ENCODE measurements at regions not wholly inside any gene's neighbourhood (a gene's known extent, or its start where the extent isn't known, plus 50 kb on each side); places are given as distances from the start of the nearest gene placed in this dataset.

DNA sequence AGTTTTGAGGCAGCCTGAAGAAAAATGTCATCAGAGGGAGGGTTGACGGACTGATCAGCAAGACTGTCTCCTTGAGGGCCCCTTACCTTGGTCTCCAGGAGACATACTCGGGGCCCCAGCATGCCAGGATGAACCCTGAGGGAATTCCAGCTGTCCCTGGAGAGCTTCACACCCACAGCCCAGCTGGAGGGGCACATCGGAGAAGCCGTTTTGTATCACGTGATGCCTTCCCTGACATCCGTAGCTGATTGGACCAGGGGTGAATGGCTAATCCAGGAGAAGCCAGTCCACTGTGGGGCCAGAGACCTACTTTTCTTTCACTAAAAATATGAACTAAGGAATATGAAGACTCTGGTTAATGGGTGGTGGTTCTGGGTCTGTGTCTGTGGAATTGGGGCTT lies 86.0 kb upstream of the TP53I11 start:
- H3K9me3 ChIP-seq (ENCODE audit: control insufficient read depth, insufficient read depth, low read length), result peaks cover 3% of the 10 kb centered on the region
- H3K27ac ChIP-seq (ENCODE audit: low read depth, low read length), result no peak overlapping the region
- no peak overlapping the region for H3K9ac ChIP-seq (ENCODE audit: low read depth, low read length)
- H3K27me3 ChIP-seq (ENCODE audit: control insufficient read depth, insufficient read depth, low read length), result no peaks in the 10 kb centered on the region
- H3K4me3 ChIP-seq (ENCODE audit: low read depth, low read length), result no peak overlapping the region
- no peaks in the 10 kb centered on the region for H3K4me1 ChIP-seq (ENCODE audit: control insufficient read depth, insufficient read depth, low read length)
- H3K36me3 ChIP-seq (ENCODE audit: control insufficient read depth, insufficient read depth, low read length), result no peaks in the 10 kb centered on the region

GRCh38 chr11:45037434-45038005 lies 86.8 kb upstream of the TP53I11 start:
- H3K4me3 ChIP-seq (ENCODE audit: low read depth, low read length), result no peak overlapping the region
- H3K36me3 ChIP-seq (ENCODE audit: control insufficient read depth, insufficient read depth, low read length), result no peaks in the 10 kb centered on the region
- H3K4me1 ChIP-seq (ENCODE audit: control insufficient read depth, insufficient read depth, low read length), result no peaks in the 10 kb centered on the region
- H3K9ac ChIP-seq (ENCODE audit: low read depth, low read length), result no peak overlapping the region
- H3K27ac ChIP-seq (ENCODE audit: low read depth, low read length), result no peak overlapping the region
- no peaks in the 10 kb centered on the region for H3K27me3 ChIP-seq (ENCODE audit: control insufficient read depth, insufficient read depth, low read length)
- H3K9me3 ChIP-seq (ENCODE audit: control insufficient read depth, insufficient read depth, low read length), result peaks cover 3% of the 10 kb centered on the region

DNA sequence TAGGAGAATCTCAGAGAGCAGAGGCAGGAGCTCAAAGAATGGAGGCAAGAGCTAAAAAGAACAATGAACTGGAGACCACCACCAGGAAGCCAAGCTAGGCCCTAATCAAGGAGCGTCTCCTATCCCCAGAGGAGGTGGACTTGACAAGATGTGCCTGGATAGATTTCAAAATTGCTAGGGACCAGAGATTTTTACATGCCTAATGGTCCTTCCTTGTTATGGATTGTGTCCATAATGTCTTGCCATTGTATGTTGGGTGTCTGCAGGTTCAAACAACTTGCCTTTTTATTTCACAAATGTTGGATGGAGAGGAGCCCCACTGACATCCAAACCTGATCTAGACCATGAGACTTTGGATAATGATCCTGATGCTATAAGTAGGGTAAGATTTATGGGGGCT lies 88.2 kb upstream of the TP53I11 start:
- no peak overlapping the region for H3K27ac ChIP-seq (ENCODE audit: low read depth, low read length)
- H3K27me3 ChIP-seq (ENCODE audit: control insufficient read depth, insufficient read depth, low read length), result no peaks in the 10 kb centered on the region
- no peaks in the 10 kb centered on the region for H3K4me1 ChIP-seq (ENCODE audit: control insufficient read depth, insufficient read depth, low read length)
- no peak overlapping the region for H3K9ac ChIP-seq (ENCODE audit: low read depth, low read length)
- peaks cover 3% of the 10 kb centered on the region for H3K9me3 ChIP-seq (ENCODE audit: control insufficient read depth, insufficient read depth, low read length)
- no peak overlapping the region for H3K4me3 ChIP-seq (ENCODE audit: low read depth, low read length)
- no peaks in the 10 kb centered on the region for H3K36me3 ChIP-seq (ENCODE audit: control insufficient read depth, insufficient read depth, low read length)

GRCh38 chr11:45041596-45041995 lies 90.9 kb upstream of the TP53I11 start:
- H3K27me3 ChIP-seq (ENCODE audit: control insufficient read depth, insufficient read depth, low read length), result no peaks in the 10 kb centered on the region
- H3K9ac ChIP-seq (ENCODE audit: low read depth, low read length), result no peak overlapping the region
- H3K36me3 ChIP-seq (ENCODE audit: control insufficient read depth, insufficient read depth, low read length), result no peaks in the 10 kb centered on the region
- peaks cover 3% of the 10 kb centered on the region for H3K9me3 ChIP-seq (ENCODE audit: control insufficient read depth, insufficient read depth, low read length)
- H3K4me3 ChIP-seq (ENCODE audit: low read depth, low read length), result no peak overlapping the region
- H3K27ac ChIP-seq (ENCODE audit: low read depth, low read length), result no peak overlapping the region
- H3K4me1 ChIP-seq (ENCODE audit: control insufficient read depth, insufficient read depth, low read length), result no peaks in the 10 kb centered on the region

- no peak overlapping the region for H3K9ac ChIP-seq (ENCODE audit: low read depth, low read length)
- no peak overlapping the region for H3K27ac ChIP-seq (ENCODE audit: low read depth, low read length)
- H3K4me1 ChIP-seq (ENCODE audit: control insufficient read depth, insufficient read depth, low read length), result no peaks in the 10 kb centered on the region
- no peaks in the 10 kb centered on the region for H3K27me3 ChIP-seq (ENCODE audit: control insufficient read depth, insufficient read depth, low read length)
- no peaks in the 10 kb centered on the region for H3K36me3 ChIP-seq (ENCODE audit: control insufficient read depth, insufficient read depth, low read length)
- no peak overlapping the region for H3K4me3 ChIP-seq (ENCODE audit: low read depth, low read length)
- H3K9me3 ChIP-seq (ENCODE audit: control insufficient read depth, insufficient read depth, low read length), result peaks cover 3% of the 10 kb centered on the region
Observed at GRCh38 chr11:45042560-45042959, 91.9 kb upstream of the TP53I11 start.

GRCh38 chr11:45043755-45044475 lies 93.2 kb upstream of the TP53I11 start:
- no peak overlapping the region for H3K9ac ChIP-seq (ENCODE audit: low read depth, low read length)
- H3K4me3 ChIP-seq (ENCODE audit: low read depth, low read length), result no peak overlapping the region
- no peak overlapping the region for H3K27ac ChIP-seq (ENCODE audit: low read depth, low read length)
- H3K9me3 ChIP-seq (ENCODE audit: control insufficient read depth, insufficient read depth, low read length), result peaks cover 1% of the 10 kb centered on the region
- no peaks in the 10 kb centered on the region for H3K4me1 ChIP-seq (ENCODE audit: control insufficient read depth, insufficient read depth, low read length)
- H3K27me3 ChIP-seq (ENCODE audit: control insufficient read depth, insufficient read depth, low read length), result no peaks in the 10 kb centered on the region
- H3K36me3 ChIP-seq (ENCODE audit: control insufficient read depth, insufficient read depth, low read length), result no peaks in the 10 kb centered on the region

DNA sequence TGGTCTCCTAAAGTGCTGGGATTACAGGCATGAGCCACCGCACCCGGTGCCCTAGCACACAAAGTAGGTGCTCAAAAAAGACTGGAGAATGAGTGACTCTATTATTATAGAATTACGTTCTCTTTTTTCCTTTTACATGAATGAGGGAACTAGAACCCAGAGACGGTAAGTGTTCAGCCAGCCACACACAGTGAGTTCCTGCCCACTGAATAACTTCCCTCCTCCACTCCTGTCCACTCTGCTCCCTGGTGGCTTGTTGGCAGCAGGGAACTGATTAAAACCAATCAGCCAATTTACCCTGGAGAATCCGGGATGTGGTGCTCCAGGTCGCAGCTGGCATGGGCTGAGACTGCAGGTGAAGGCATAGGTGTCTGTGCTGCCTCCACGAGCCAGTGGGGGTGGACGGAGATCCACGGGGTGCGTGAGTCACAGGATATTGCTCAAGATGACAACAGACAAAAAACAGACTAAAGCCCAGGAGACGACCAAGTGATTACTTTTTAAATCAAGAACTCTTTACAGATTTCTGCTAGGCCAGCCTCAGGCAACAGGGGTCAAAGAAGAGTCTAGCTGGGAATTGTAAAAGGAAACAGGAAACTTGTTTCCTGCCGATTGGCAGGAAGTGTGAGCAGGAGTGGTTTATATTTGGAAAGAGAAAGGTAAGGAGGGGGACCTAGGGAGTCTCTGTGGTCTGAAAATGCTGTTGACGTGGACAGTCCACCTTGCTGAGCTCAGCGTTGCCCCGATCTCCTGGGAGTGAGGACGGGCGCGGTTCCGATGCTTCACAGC lies 95.2 kb upstream of the TP53I11 start:
- Histone ChIP-seq H3K36me3 (ENCODE audit: control insufficient read depth, insufficient read depth, low read length) (no peaks in the 10 kb centered on the region), H3K27ac (ENCODE audit: low read depth, low read length) (no peak overlapping the region), H3K4me3 (ENCODE audit: low read depth, low read length) (no peak overlapping the region), H3K9me3 (ENCODE audit: control insufficient read depth, insufficient read depth, low read length) (no peaks in the 10 kb centered on the region), H3K9ac (ENCODE audit: low read depth, low read length) (no peak overlapping the region), H3K27me3 (ENCODE audit: control insufficient read depth, insufficient read depth, low read length) (no peaks in the 10 kb centered on the region), H3K4me1 (ENCODE audit: control insufficient read depth, insufficient read depth, low read length) (no peaks in the 10 kb centered on the region)

- Histone ChIP-seq H3K27ac (ENCODE audit: low read depth, low read length) (no peak overlapping the region), H3K9me3 (ENCODE audit: control insufficient read depth, insufficient read depth, low read length) (no peaks in the 10 kb centered on the region), H3K27me3 (ENCODE audit: control insufficient read depth, insufficient read depth, low read length) (no peaks in the 10 kb centered on the region), H3K4me1 (ENCODE audit: control insufficient read depth, insufficient read depth, low read length) (no peaks in the 10 kb centered on the region), H3K9ac (ENCODE audit: low read depth, low read length) (no peak overlapping the region), H3K36me3 (ENCODE audit: control insufficient read depth, insufficient read depth, low read length) (no peaks in the 10 kb centered on the region), H3K4me3 (ENCODE audit: low read depth, low read length) (no peak overlapping the region)
Observed at GRCh38 chr11:45048313-45048841, 97.7 kb upstream of the TP53I11 start.

DNA sequence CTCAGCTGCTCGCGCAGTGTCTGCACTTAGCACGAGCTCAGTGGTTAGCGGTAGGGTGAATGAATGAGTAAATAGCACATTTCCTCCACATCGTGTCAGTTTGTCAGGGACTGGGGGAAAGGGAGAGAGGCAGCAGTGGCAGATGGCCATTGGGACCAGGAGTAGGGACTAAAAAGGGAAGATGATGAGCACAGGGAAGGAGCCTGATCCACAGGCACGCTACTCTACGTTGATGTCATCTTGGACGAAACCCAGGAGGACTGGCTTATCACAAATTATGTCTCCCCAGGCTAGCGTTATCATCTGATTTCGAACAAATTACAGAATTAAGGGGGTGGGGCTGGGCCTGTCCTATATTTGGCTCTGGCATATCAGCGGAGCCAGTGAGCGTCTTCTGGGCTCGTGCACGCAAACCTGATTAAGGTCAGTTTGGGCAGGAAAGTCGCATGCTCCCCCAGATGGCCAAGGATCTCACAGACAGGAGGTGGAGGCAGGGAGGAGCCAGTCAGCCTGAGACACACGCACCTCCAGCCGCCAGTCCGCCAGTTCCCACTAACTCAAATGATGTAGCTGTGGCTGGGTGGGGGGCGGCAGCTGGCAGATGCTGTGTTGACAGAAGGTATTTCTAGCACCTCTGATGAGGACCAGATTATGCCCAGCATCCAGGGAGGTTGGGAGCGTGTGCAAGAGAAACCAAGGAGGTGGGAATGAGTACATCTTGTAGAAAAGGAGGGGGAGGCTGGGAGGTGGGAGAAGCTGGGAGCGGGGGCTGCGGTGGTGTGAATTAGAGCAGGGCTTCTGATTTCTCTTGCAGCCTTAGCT lies 97.4 kb upstream of the PRDM11 start:
- no peaks in the 10 kb centered on the region for H3K36me3 ChIP-seq (ENCODE audit: control insufficient read depth, insufficient read depth, low read length)
- no peak overlapping the region for H3K9ac ChIP-seq (ENCODE audit: low read depth, low read length)
- no peaks in the 10 kb centered on the region for H3K9me3 ChIP-seq (ENCODE audit: control insufficient read depth, insufficient read depth, low read length)
- H3K27ac ChIP-seq (ENCODE audit: low read depth, low read length), result no peak overlapping the region
- no peaks in the 10 kb centered on the region for H3K4me1 ChIP-seq (ENCODE audit: control insufficient read depth, insufficient read depth, low read length)
- H3K4me3 ChIP-seq (ENCODE audit: low read depth, low read length), result no peak overlapping the region
- H3K27me3 ChIP-seq (ENCODE audit: control insufficient read depth, insufficient read depth, low read length), result no peaks in the 10 kb centered on the region

- Histone ChIP-seq H3K4me1 (ENCODE audit: control insufficient read depth, insufficient read depth, low read length) (no peaks in the 10 kb centered on the region), H3K4me3 (ENCODE audit: low read depth, low read length) (no peak overlapping the region), H3K27me3 (ENCODE audit: control insufficient read depth, insufficient read depth, low read length) (no peaks in the 10 kb centered on the region), H3K9ac (ENCODE audit: low read depth, low read length) (no peak overlapping the region), H3K36me3 (ENCODE audit: control insufficient read depth, insufficient read depth, low read length) (no peaks in the 10 kb centered on the region), H3K9me3 (ENCODE audit: control insufficient read depth, insufficient read depth, low read length) (no peaks in the 10 kb centered on the region), H3K27ac (ENCODE audit: low read depth, low read length) (no peak overlapping the region)
Observed at GRCh38 chr11:45050111-45050510, 96.3 kb upstream of the PRDM11 start.

All from HUES48 (cell line).